ENCODE measurements at regions not wholly inside any gene's neighbourhood (a gene's known extent, or its start where the extent isn't known, plus 50 kb on each side); places are given as distances from the start of the nearest gene placed in this dataset.
"Not testable (repeated sequence)": the region's sequence is repeated elsewhere in the genome, so short reads cannot be mapped to it uniquely, and the experiment has no call there.

DNA sequence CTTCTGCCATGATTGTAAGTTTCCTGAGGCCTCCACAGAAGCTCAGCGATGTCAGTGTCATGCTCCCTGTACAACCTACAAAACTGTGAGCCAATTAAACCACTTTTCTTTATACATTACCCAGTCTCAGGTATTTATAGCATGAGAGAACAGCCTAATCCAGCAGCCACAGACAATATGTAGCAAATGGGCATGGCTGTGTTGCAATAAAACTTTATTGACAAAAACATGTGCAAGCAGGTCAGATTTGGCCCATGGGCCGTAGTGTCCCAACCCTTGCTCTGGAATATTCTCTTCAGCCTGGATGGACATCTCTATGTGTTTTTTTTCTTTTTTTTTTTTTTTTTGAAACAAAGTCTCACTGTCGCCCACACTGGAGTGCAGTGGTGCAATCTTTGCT, 60.9 kb upstream of the EEF2KMT start:
- no peak for DNase-seq

DNA sequence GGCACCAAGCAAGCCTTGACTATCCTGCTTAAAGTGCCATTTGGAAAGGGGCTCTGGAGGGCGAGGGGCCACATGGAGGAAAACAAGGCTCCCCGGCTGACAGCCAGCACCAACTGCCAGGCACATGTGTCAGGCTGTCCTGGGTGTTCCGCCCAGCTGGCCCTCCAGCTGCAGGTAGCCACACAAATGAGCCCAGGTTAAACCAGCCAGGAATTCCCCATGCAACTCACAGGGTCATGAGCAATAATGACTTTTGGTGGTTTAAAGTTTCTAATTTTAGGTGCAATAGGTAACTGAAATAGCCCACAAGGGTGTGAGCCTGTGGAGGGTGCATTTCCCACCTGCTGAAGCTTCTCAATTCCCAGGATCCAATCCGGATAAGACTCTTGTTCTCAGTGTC, 58.9 kb upstream of the EEF2KMT start:
- DNase-seq: not testable (repeated sequence)

DNA sequence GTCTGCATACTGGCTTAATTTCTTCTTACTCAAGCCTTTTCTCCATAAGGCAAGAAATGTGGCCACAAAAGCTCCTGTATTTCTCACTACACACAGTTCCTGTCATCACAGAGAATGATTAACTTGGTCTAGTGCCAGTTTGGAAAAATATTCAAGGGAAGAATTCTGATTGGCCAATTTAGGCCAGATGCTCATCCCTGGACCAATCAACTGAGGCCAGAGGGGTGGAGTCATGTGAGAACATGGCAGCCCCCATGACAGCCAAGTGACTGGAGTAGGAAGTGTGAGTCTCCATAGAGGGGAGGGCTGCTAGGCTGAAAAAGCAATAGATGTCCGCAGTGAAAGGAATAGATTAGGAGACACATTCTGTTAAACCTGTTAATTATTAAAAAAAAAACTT, 56.4 kb upstream of the EEF2KMT start:
- DNase-seq: not testable (repeated sequence)

DNA sequence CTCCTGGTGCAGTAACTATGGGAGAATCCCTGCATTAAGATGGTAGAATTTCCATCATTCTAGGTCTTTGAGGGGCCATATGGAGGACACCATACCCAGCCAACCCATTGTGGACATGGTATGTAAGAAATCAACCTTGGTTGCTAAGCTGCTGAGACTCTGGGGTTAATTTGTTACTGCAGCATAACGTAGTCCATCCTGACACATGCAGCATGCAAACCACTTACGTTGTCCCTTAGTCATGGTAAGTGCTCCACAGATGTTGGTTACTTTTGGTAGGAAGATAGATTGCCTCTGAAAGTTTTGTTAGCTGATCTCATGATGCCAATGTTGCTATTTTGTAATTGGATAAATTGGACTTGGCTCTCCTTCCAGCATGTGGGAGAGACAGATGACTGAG, 53.8 kb upstream of the EEF2KMT start:
- DNase-seq: not testable (repeated sequence)
